ENCODE measurements at regions not wholly inside any gene's neighbourhood (a gene's known extent, or its start where the extent isn't known, plus 50 kb on each side); places are given as distances from the start of the nearest gene placed in this dataset.
A peak's percentile ranks its signal among the peaks of the same experiment; 100 is the strongest.

DNA sequence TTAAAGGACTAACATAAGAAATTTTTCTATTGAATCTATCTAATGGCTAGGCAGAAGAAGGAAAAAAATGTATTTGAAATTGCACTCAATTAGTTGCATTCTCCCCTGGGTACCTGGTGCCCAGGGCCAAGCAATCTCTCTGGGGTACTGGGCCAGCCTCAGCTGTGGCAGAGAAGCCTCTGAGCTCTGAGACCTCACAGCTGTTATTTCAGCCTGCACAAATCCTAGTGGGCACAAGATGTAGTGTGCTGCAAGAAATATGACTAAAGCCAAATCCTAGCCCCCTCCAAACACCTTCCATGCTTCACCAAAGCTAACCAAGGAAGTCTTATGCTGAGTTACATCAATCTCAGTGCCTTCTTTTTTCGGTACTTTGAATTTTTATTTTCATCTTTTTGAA, 478.4 kb downstream of the STK39 start:
- peaks cover 12% of the 10 kb centered on the region for H3K4me1 ChIP-seq (ENCODE audit: insufficient read depth, low read length)
- no peak overlapping the region for H3K4me3 ChIP-seq (ENCODE audit: low read length)
- H3K36me3 ChIP-seq (ENCODE audit: insufficient read depth, low read length), result no peaks in the 10 kb centered on the region
- H3K27me3 ChIP-seq (ENCODE audit: insufficient read depth, low read length), result no peaks in the 10 kb centered on the region
- WGBS, result no CpG with 5 or more reads among the region's 1 CpG
- no peak overlapping the region for H3K27ac ChIP-seq (ENCODE audit: low read depth, low read length)
- H3K9me3 ChIP-seq (ENCODE audit: insufficient read depth, low read depth, low read length), result no peaks in the 10 kb centered on the region
- no peak overlapping the region for H3K9ac ChIP-seq (ENCODE audit: low read depth, low read length)

GRCh38 chr2:167767830-167768229, 479.6 kb downstream of the STK39 start:
- no peaks in the 10 kb centered on the region for H3K9me3 ChIP-seq (ENCODE audit: insufficient read depth, low read depth, low read length)

GRCh38 chr2:167764772-167765341, 482.5 kb downstream of the STK39 start:
- 93% methylated on average over 8 of the region's 9 CpGs for WGBS
- Histone ChIP-seq H3K36me3 (ENCODE audit: insufficient read depth, low read length) (no peaks in the 10 kb centered on the region), H3K27me3 (ENCODE audit: insufficient read depth, low read length) (no peaks in the 10 kb centered on the region), H3K4me3 (ENCODE audit: low read length) (no peak overlapping the region), H3K9ac (ENCODE audit: low read depth, low read length) (no peak overlapping the region), H3K27ac (ENCODE audit: low read depth, low read length) (no peak overlapping the region), H3K9me3 (ENCODE audit: insufficient read depth, low read depth, low read length) (no peaks in the 10 kb centered on the region), H3K4me1 (ENCODE audit: insufficient read depth, low read length) (peaks cover 15% of the 10 kb centered on the region)

More at GRCh38 chr2:167767830-167768229, 479.6 kb downstream of the STK39 start:
- no peaks in the 10 kb centered on the region for H3K36me3 ChIP-seq (ENCODE audit: insufficient read depth, low read length)
- H3K4me3 ChIP-seq (ENCODE audit: low read length), result no peak overlapping the region
- H3K9ac ChIP-seq (ENCODE audit: low read depth, low read length), result no peak overlapping the region
- H3K4me1 ChIP-seq (ENCODE audit: insufficient read depth, low read length), result peaks cover 12% of the 10 kb centered on the region
- H3K27ac ChIP-seq (ENCODE audit: low read depth, low read length), result no peak overlapping the region
- no peaks in the 10 kb centered on the region for H3K27me3 ChIP-seq (ENCODE audit: insufficient read depth, low read length)

- no peaks in the 10 kb centered on the region for H3K9me3 ChIP-seq (ENCODE audit: insufficient read depth, low read depth, low read length)
- H3K27me3 ChIP-seq (ENCODE audit: insufficient read depth, low read length), result no peaks in the 10 kb centered on the region
- H3K9ac ChIP-seq (ENCODE audit: low read depth, low read length), result no peak overlapping the region
- peaks cover 31% of the 10 kb centered on the region for H3K4me1 ChIP-seq (ENCODE audit: insufficient read depth, low read length)
- H3K4me3 ChIP-seq (ENCODE audit: low read length), result no peak overlapping the region
- no peak overlapping the region for H3K27ac ChIP-seq (ENCODE audit: low read depth, low read length)
- no peaks in the 10 kb centered on the region for H3K36me3 ChIP-seq (ENCODE audit: insufficient read depth, low read length)
- WGBS, result 90% methylated on average over 2 of the region's 3 CpGs
Observed at GRCh38 chr2:167761465-167762136, 485.8 kb downstream of the STK39 start.

- no peaks in the 10 kb centered on the region for H3K36me3 ChIP-seq (ENCODE audit: insufficient read depth, low read length)
- no peak overlapping the region for H3K4me3 ChIP-seq (ENCODE audit: low read length)
- WGBS, result 94% methylated on average over 3 of the region's 3 CpGs
- no peak overlapping the region for H3K9ac ChIP-seq (ENCODE audit: low read depth, low read length)
- peaks cover 40% of the 10 kb centered on the region for H3K4me1 ChIP-seq (ENCODE audit: insufficient read depth, low read length)
- H3K27me3 ChIP-seq (ENCODE audit: insufficient read depth, low read length), result no peaks in the 10 kb centered on the region
- no peak overlapping the region for H3K27ac ChIP-seq (ENCODE audit: low read depth, low read length)
- no peaks in the 10 kb centered on the region for H3K9me3 ChIP-seq (ENCODE audit: insufficient read depth, low read depth, low read length)
Observed at GRCh38 chr2:167759531-167759930, 487.9 kb downstream of the STK39 start.

GRCh38 chr2:167758292-167758691, 489.1 kb downstream of the STK39 start:
- WGBS, result 83% methylated on average over 6 of the region's 6 CpGs
- no peak overlapping the region for H3K4me3 ChIP-seq (ENCODE audit: low read length)
- peak overlapping the region; percentile 46; the same call in 1 of the 2 replicates for H3K27ac ChIP-seq (ENCODE audit: low read depth, low read length)

DNA sequence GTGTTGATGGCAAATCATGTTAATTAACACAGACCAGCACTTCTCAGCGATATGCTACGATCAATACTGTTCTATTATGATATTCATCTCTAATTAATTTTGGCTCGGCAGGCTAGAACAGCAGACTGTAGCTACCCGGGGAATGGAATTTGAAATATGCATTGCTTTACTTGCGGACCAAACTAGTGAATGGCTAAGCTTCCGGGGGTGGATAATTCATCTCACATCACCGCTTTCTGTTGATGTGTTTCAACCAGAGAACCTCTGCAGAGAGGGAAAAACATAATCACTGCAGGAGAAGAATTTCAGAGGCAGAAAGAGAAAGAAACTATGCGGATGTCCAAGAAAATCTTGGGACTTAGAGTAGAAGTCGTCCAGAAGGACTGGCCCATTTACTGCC, 490.9 kb downstream of the STK39 start:
- no peak overlapping the region for H3K4me3 ChIP-seq (ENCODE audit: low read length)
- no peaks in the 10 kb centered on the region for H3K27me3 ChIP-seq (ENCODE audit: insufficient read depth, low read length)
- peaks cover 49% of the 10 kb centered on the region for H3K4me1 ChIP-seq (ENCODE audit: insufficient read depth, low read length)
- no peaks in the 10 kb centered on the region for H3K9me3 ChIP-seq (ENCODE audit: insufficient read depth, low read depth, low read length)
- no peaks in the 10 kb centered on the region for H3K36me3 ChIP-seq (ENCODE audit: insufficient read depth, low read length)
- H3K9ac ChIP-seq (ENCODE audit: low read depth, low read length), result 0 out of 2 replicates have a peak overlapping the region, but pooled peaks have one; percentile 12
- WGBS, result 69% methylated on average over 9 of the region's 9 CpGs
- H3K27ac ChIP-seq (ENCODE audit: low read depth, low read length), result peak overlapping the region; percentile 56

More at GRCh38 chr2:167758292-167758691, 489.1 kb downstream of the STK39 start:
- Histone ChIP-seq H3K36me3 (ENCODE audit: insufficient read depth, low read length) (no peaks in the 10 kb centered on the region), H3K27me3 (ENCODE audit: insufficient read depth, low read length) (no peaks in the 10 kb centered on the region), H3K9me3 (ENCODE audit: insufficient read depth, low read depth, low read length) (no peaks in the 10 kb centered on the region), H3K9ac (ENCODE audit: low read depth, low read length) (no peak overlapping the region), H3K4me1 (ENCODE audit: insufficient read depth, low read length) (peaks cover 52% of the 10 kb centered on the region)

DNA sequence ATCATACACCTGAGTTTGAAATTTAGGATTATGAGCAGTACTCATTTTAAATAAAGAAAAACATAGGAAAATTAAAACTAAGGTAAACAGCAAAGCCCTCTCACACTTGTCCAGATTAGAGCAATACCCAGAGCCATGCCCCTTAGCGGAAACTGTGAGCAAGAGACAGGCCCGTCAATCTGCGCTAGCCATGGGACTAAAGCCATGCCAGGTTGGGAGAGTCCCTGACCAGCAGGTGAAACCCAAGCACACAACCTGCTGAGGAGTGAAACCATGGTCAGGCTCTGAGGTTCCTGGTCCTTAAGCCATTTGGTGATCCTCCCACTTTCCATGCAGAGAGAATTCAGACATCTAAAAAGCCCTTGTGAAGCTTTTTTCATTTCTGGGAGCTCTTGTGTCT, 494.3 kb downstream of the STK39 start:
- H3K4me1 ChIP-seq (ENCODE audit: insufficient read depth, low read length), result peaks cover 49% of the 10 kb centered on the region
- no peaks in the 10 kb centered on the region for H3K9me3 ChIP-seq (ENCODE audit: insufficient read depth, low read depth, low read length)
- no peak overlapping the region for H3K4me3 ChIP-seq (ENCODE audit: low read length)
- H3K36me3 ChIP-seq (ENCODE audit: insufficient read depth, low read length), result no peaks in the 10 kb centered on the region
- H3K27me3 ChIP-seq (ENCODE audit: insufficient read depth, low read length), result no peaks in the 10 kb centered on the region
- H3K27ac ChIP-seq (ENCODE audit: low read depth, low read length), result no peak overlapping the region
- 94% methylated on average over 3 of the region's 3 CpGs for WGBS
- no peak overlapping the region for H3K9ac ChIP-seq (ENCODE audit: low read depth, low read length)

- WGBS, result 79% methylated on average over 1 of the region's 1 CpG
- no peak overlapping the region for H3K27ac ChIP-seq (ENCODE audit: low read depth, low read length)
- H3K9ac ChIP-seq (ENCODE audit: low read depth, low read length), result no peak overlapping the region
- no peak overlapping the region for H3K4me3 ChIP-seq (ENCODE audit: low read length)
- peaks cover 45% of the 10 kb centered on the region for H3K4me1 ChIP-seq (ENCODE audit: insufficient read depth, low read length)
- no peaks in the 10 kb centered on the region for H3K36me3 ChIP-seq (ENCODE audit: insufficient read depth, low read length)
- no peaks in the 10 kb centered on the region for H3K27me3 ChIP-seq (ENCODE audit: insufficient read depth, low read length)
- H3K9me3 ChIP-seq (ENCODE audit: insufficient read depth, low read depth, low read length), result no peaks in the 10 kb centered on the region
Observed at GRCh38 chr2:167752734-167753133, 494.7 kb downstream of the STK39 start.

- Histone ChIP-seq H3K27ac (ENCODE audit: low read depth, low read length) (no peak overlapping the region), H3K4me1 (ENCODE audit: insufficient read depth, low read length) (peaks cover 27% of the 10 kb centered on the region), H3K27me3 (ENCODE audit: insufficient read depth, low read length) (no peaks in the 10 kb centered on the region), H3K9ac (ENCODE audit: low read depth, low read length) (no peak overlapping the region), H3K36me3 (ENCODE audit: insufficient read depth, low read length) (no peaks in the 10 kb centered on the region), H3K9me3 (ENCODE audit: insufficient read depth, low read depth, low read length) (no peaks in the 10 kb centered on the region), H3K4me3 (ENCODE audit: low read length) (no peak overlapping the region)
- 90% methylated on average over 3 of the region's 3 CpGs for WGBS
Observed at GRCh38 chr2:167750675-167751074, 496.7 kb downstream of the STK39 start.

DNA sequence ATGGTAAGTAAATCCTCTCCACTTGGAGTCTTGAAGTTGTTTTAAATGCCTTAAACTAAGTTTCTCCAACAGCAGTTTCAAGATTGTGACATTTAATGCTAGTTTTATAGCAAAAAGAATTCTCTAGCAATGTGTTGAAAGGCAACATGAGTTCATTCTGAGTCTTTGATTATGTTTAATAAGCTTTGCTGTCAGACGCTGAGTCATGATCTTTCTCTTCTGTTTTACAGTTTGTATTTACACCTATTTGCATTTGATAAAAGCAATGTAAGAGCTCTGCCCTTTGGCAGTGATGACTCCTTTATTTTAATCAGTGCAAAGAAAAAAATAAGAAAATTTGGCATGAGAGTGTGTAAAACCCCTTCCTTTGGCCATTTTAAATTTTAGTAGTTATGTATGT, 497.7 kb downstream of the STK39 start:
- H3K9ac ChIP-seq (ENCODE audit: low read depth, low read length), result no peak overlapping the region
- 89% methylated on average over 1 of the region's 1 CpG for WGBS
- H3K36me3 ChIP-seq (ENCODE audit: insufficient read depth, low read length), result no peaks in the 10 kb centered on the region
- no peak overlapping the region for H3K4me3 ChIP-seq (ENCODE audit: low read length)
- no peaks in the 10 kb centered on the region for H3K27me3 ChIP-seq (ENCODE audit: insufficient read depth, low read length)
- no peak overlapping the region; the same call in 1 of the 2 replicates for H3K27ac ChIP-seq (ENCODE audit: low read depth, low read length)
- peaks cover 25% of the 10 kb centered on the region for H3K4me1 ChIP-seq (ENCODE audit: insufficient read depth, low read length)
- no peaks in the 10 kb centered on the region for H3K9me3 ChIP-seq (ENCODE audit: insufficient read depth, low read depth, low read length)

All from HUES64 (cell line).